HG03280 (cell line): ENCODE measurements at regions not wholly inside any gene's neighbourhood (a gene's known extent, or its start where the extent isn't known, plus 50 kb on each side); places are given as distances from the start of the nearest gene placed in this dataset.

Experiments used
- ATAC-seq: cut with Tn5 transposase; IDR thresholded peaks from one replicate; pipeline ENCODE4 v1.9.1; 2021; ENCODE audit warnings: mild to moderate bottlenecking, moderate library complexity; ENCODE audit not compliant: unreplicated experiment

- no peak for ATAC-seq
These were observed 53.8 kb upstream of the PSEN2 start for GRCh38 chr1:226816576-226816975.

GRCh38 chr1:226814751-226815537, 55.5 kb upstream of the PSEN2 start:
- ATAC-seq = no peak

- ATAC-seq = no peak
These were observed 56.5 kb upstream of the PSEN2 start for GRCh38 chr1:226813671-226814591.

- no peak for ATAC-seq
These were observed 59.7 kb upstream of the PSEN2 start for GRCh38 chr1:226810681-226811080.

GRCh38 chr1:226809785-226810571, 60.4 kb upstream of the PSEN2 start:
- no peak for ATAC-seq

GRCh38 chr1:226808501-226808900, 61.9 kb upstream of the PSEN2 start:
- no peak for ATAC-seq

- no peak for ATAC-seq
These were observed 63.4 kb upstream of the PSEN2 start for GRCh38 chr1:226806988-226807387.

- ATAC-seq = no peak
These were observed 65.3 kb upstream of the PSEN2 start for GRCh38 chr1:226804907-226805759.

- no peak for ATAC-seq
These were observed 61.8 kb upstream of the ITPKB start for GRCh38 chr1:226800763-226801380.

- ATAC-seq = no peak
These were observed 60.7 kb upstream of the ITPKB start for GRCh38 chr1:226799634-226800281.

GRCh38 chr1:226798427-226799411, 59.6 kb upstream of the ITPKB start:
- peak; percentile 69 for ATAC-seq

- no peak for ATAC-seq
These were observed 58.1 kb upstream of the ITPKB start for GRCh38 chr1:226797151-226797550.

GRCh38 chr1:226793620-226794276, 54.7 kb upstream of the ITPKB start:
- no peak for ATAC-seq

GRCh38 chr1:226792368-226792767, 53.3 kb upstream of the ITPKB start:
- no peak for ATAC-seq

GRCh38 chr1:226790545-226791181, 51.6 kb upstream of the ITPKB start:
- ATAC-seq = no peak

GRCh38 chr1:226788965-226789364, 49.9 kb upstream of the ITPKB start:
- no peak for ATAC-seq
